WTC11 (cell line): ENCODE measurements at regions not wholly inside any gene's neighbourhood (a gene's known extent, or its start where the extent isn't known, plus 50 kb on each side); places are given as distances from the start of the nearest gene placed in this dataset.

Experiments
- CREB1 ChIP-seq: sonication (generic); formaldehyde crosslinking; IDR thresholded peaks from 2 replicates; pipeline ENCODE4 v1.8.0; 2023; ENCODE audit warnings: mild to moderate bottlenecking, missing genetic modification reagents
- CTCF ChIP-seq: fragments of 200-600 bp; IDR thresholded peaks from 2 replicates; pipeline ENCODE4 v1.8.0; 2022; ENCODE audit warnings: antibody characterized with exemption
- E2F1 ChIP-seq: sonication (generic); formaldehyde crosslinking; IDR thresholded peaks from 2 replicates; pipeline ENCODE4 v1.8.0; 2022; ENCODE audit warnings: mild to moderate bottlenecking, missing genetic modification reagents
- ESRRA ChIP-seq: sonication (generic); formaldehyde crosslinking; IDR thresholded peaks from 2 replicates; pipeline ENCODE4 v1.8.1; 2022; ENCODE audit warnings: mild to moderate bottlenecking, missing genetic modification reagents, borderline replicate concordance
- MAX ChIP-seq: sonication (generic); formaldehyde crosslinking; IDR thresholded peaks from 2 replicates; pipeline ENCODE4 v1.8.0; 2022; ENCODE audit warnings: mild to moderate bottlenecking, missing genetic modification reagents
- SP1 ChIP-seq: sonication (generic); formaldehyde crosslinking; conservative IDR thresholded peaks from 2 replicates; pipeline ENCODE4 v1.8.1; 2022; ENCODE audit warnings: missing genetic modification reagents
- TF ChIP-seq, protein P1 (sequence below): sonication (generic); formaldehyde crosslinking; IDR thresholded peaks from 2 replicates; pipeline ENCODE4 v1.8.1; 2023; ENCODE audit warnings: mild to moderate bottlenecking, missing genetic modification reagents, borderline replicate concordance

DNA sequence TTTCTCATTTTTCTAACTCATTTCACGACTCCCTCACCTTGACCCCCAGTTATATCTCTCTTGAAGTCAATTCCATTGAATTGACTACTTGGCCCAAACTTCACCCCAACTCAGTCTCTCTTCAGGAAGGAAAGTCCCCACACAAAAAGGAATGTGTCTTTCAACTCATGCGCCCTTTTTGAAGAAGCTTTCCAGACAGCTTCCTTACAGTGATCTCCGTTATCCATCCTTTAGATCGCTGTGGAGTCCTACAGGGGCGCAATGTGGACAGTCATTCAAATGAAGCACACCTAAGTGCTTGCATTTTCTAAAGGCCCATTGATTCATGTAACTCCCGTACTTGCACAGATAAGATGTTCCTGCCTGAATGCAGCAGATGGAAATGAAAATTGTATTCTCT lies 101.1 kb upstream of the VPREB1 start:
- TF ChIP-seq CREB1 (CRISPR knock-in tag) = no peak
- TF ChIP-seq E2F1 = no peak
- TF ChIP-seq SP1 = no peak
- no peak for TF ChIP-seq ESRRA (CRISPR knock-in tag)
- no peak for TF ChIP-seq MAX (CRISPR knock-in tag)
- no peak for TF ChIP-seq CTCF
- TF ChIP-seq, protein P1, sequence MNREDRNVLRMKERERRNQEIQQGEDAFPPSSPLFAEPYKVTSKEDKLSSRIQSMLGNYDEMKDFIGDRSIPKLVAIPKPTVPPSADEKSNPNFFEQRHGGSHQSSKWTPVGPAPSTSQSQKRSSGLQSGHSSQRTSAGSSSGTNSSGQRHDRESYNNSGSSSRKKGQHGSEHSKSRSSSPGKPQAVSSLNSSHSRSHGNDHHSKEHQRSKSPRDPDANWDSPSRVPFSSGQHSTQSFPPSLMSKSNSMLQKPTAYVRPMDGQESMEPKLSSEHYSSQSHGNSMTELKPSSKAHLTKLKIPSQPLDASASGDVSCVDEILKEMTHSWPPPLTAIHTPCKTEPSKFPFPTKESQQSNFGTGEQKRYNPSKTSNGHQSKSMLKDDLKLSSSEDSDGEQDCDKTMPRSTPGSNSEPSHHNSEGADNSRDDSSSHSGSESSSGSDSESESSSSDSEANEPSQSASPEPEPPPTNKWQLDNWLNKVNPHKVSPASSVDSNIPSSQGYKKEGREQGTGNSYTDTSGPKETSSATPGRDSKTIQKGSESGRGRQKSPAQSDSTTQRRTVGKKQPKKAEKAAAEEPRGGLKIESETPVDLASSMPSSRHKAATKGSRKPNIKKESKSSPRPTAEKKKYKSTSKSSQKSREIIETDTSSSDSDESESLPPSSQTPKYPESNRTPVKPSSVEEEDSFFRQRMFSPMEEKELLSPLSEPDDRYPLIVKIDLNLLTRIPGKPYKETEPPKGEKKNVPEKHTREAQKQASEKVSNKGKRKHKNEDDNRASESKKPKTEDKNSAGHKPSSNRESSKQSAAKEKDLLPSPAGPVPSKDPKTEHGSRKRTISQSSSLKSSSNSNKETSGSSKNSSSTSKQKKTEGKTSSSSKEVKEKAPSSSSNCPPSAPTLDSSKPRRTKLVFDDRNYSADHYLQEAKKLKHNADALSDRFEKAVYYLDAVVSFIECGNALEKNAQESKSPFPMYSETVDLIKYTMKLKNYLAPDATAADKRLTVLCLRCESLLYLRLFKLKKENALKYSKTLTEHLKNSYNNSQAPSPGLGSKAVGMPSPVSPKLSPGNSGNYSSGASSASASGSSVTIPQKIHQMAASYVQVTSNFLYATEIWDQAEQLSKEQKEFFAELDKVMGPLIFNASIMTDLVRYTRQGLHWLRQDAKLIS (CRISPR knock-in tag) = no peak
